Hematopoietic multipotent progenitor cell (in vitro differentiated cells): ENCODE measurements at regions not wholly inside any gene's neighbourhood (a gene's known extent, or its start where the extent isn't known, plus 50 kb on each side); places are given as distances from the start of the nearest gene placed in this dataset.
A peak's percentile ranks its signal among the peaks of the same experiment; 100 is the strongest.

Experiments
- DNase-seq, 3 donors: peaks; one replicate each; pipeline ENCODE4 v3.0.0-alpha.2; 2011 to 2015; ENCODE audit warnings: low read depth in 2 of 3, low spot score in 2 of 3

DNA sequence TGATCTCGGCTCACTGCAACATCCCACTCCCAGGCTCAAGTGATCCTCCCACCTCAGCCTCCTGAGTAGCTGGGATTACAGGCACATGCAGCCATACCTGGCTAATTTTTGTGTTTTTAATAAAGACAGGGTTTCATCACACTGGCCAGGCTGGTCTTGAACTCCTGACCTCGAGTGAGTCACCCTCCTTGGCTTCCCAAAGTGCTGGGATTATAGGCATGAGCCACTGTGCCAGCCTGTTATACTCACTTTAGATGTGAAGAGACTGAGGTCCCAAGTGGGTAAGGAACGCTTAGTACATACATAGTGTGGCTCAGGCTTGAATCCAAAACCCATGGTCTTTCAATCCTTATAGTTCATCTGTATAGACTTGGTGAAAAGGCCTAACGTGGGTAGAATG is 63.7 kb upstream of the EPS8L3 start:
- DNase-seq = no peak

DNA sequence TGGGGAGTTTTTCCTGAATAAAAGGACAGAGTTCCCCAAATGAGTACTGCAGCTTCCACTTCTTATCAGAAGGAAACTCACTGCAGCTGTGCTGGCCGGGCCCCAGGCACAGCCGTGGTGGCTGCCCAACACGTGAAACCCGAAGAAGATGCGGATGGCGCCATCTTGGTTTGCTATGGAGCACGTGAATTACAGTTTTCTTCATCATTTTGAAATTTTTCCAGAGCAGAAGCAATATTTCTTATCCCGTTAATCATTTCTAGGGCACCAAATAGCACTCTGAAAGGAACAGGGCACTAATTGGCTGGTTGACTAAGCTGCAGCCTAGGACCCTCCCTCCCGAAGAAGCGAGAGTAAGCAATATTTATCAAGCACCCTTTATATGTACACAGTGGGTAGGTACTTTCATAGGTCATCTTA is 63.2 kb upstream of the EPS8L3 start:
- peak in 1 of 3 donors; percentile 61 for DNase-seq

DNA sequence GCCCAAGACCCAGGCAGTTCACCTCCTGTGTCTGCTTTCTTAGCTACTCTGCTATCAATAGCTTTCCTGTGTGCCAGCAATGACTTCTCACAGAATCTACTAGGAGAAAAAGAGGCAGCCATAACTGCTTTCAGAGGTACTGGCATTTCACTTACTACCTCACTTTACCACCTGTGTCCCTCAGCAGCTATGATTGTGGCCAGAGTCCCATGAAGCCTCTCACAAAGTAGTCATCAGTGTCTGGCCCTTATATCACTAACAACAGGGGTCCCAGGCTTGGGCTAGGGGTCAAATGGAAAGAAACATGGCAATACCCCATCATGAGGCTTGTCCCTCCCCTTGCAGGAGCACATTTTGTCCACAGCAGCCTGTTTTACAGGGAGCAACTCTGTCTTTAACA is 62.7 kb upstream of the EPS8L3 start:
- no peak for DNase-seq

GRCh38 chr1:109824349-109825115 is 60.8 kb upstream of the EPS8L3 start:
- no peak for DNase-seq

GRCh38 chr1:109823543-109824348 is 60.0 kb upstream of the EPS8L3 start:
- DNase-seq = no peak

DNA sequence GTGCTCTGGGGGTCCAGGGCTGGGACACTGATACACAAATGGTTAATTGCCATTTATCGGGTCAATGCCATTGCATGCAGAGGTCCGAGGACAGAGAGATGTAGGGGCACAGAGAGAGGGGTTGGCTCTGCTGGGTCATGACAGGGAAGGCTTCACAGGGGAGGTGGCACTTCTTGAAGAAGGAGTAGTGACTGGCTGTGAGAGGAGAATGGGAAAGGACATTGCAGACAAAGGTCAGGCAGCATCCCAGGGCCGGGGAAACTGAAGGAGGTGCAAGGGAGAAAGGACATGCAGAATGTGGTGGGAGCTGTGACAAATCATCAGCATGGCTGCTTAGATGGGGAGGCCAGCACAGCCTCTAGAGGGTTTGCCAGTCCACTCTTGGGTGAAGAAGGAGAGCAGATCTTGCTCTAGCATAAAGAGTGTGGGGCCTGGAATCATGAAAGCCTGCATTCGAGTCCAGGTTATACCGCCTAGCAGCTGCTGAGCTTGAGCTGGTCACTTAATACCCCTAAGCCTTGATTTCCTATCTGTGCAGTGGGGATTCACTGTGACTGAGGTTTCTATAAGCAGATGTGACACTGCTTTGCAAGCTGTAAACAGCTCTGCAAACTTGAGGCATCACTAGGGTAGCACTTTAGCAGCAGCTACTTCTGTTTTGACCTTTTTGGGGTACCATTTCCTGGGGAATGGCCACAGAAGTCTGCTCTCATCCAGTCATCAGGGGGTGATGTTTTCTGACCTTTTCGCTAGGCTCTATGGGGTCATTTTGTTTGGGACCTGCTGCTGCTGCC is 59.2 kb upstream of the EPS8L3 start:
- DNase-seq = no peak

DNA sequence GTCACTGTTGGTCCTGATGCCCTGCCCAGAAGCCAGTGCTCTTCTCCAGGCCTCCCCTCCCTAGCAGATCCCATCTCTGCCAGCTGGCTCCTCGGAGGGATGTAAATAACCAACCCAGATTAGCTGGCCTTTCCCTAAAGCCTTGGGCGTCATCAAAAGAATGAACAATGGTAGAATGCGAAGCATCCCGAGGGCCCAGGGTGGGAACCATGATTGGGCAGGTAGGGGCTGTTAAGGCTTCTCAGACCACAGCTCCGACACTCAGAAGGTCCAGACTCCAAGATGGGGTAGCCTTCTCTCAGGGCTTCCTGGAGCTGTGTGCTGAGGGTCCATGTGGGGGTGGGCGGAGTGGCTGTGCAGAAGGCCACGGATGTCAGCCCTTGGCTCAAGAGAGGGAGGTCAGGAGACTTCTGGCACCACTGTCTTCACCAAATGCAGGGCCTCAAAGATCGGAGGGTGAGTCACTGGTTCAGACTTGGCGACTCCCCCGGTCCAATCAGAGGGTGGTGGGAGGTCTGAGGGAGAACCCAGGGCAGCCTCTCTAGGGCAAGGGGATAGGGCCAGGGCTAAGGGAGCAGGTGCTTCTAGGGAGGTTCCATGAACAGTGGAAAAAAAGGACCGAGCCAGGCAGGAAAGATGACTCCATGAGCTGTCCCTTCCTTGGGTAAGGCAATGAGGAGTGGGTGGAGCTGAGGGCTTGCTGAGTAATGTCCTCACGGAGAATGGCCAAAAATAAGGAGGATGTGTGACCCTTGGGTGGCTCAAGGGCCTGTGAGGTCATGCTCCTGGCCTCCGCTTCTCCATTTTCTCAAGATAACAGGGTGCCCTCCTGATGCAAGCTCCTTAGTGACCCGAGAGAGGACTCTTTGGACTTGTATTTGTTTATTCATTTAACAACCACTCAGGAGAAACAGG is 58.4 kb upstream of the EPS8L3 start:
- DNase-seq = no peak

DNA sequence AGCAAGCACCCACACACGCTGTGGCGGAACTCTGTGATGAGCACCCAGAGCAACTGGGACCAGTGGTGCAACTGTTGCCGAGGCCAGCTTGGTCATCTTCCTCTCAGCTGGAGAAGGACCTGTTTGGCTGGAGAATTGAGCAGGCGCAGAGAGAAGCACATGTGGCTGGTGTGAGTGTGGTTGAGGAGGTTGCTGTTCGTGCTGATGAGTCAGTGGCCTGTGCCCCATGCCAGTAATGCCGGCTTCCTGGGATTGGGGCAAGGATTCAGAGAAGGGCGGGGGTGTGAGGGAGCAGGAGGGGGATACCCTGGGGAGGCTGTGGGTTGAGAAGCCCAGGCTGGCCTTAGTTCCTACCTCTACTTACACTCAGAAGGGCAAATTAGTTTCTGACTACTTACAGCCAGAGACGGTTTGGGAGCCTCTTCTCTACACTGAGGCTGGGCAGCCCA is 57.5 kb upstream of the EPS8L3 start:
- no peak for DNase-seq

- DNase-seq = no peak
Observed at GRCh38 chr1:109819906-109820305, 56.2 kb upstream of the EPS8L3 start.

- DNase-seq = no peak
Observed at GRCh38 chr1:109818988-109819764, 55.5 kb upstream of the EPS8L3 start.

- no peak for DNase-seq
Observed at GRCh38 chr1:109818271-109818987, 54.7 kb upstream of the EPS8L3 start.

- DNase-seq = no peak
Observed at GRCh38 chr1:109817881-109818270, 54.2 kb upstream of the EPS8L3 start.

GRCh38 chr1:109816975-109817535 is 53.3 kb upstream of the EPS8L3 start:
- DNase-seq = no peak

- DNase-seq = peak in 1 of 3 donors; percentile 53
Observed at GRCh38 chr1:109816175-109816811, 52.6 kb upstream of the EPS8L3 start.

DNA sequence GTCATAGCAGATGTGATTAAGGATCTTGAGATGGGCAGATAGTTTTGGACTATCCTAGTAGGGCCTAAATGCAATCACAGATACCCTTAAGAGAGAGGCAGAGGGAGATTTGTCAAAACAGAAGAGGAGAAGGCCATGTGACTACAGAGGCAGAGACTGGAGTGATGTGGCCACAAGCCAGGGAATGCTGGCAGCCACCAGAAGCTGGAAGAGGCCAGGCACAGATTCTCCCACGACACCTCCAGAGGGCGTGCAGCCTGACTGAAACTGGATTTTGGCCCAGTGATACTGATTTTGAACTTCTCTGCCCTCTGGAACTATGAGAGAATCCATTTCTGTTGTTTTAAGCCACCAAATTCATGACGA is 52.1 kb upstream of the EPS8L3 start:
- DNase-seq = no peak

- DNase-seq = no peak
Observed at GRCh38 chr1:109814993-109815786, 51.5 kb upstream of the EPS8L3 start.

GRCh38 chr1:109814223-109814622 is 50.5 kb upstream of the EPS8L3 start:
- no peak for DNase-seq
